ENCODE measurements at regions not wholly inside any gene's neighbourhood (a gene's known extent, or its start where the extent isn't known, plus 50 kb on each side); places are given as distances from the start of the nearest gene placed in this dataset.

- Histone ChIP-seq H3K4me2 (ENCODE audit: insufficient read depth, insufficient read length, low read length) (no peak overlapping the region), H4K20me1 (ENCODE audit: control insufficient read depth, insufficient read depth, insufficient read length) (no peaks in the 10 kb centered on the region), H3K23ac (ENCODE audit: insufficient read length, low read depth, low read length) (no peak overlapping the region), H2BK15ac (ENCODE audit: low read depth, low read length) (no peak overlapping the region), H4K5ac (ENCODE audit: insufficient read length, low read depth, low read length) (no peak overlapping the region), H2AFZ (ENCODE audit: low read length) (no peak overlapping the region), H4K8ac (replicated peaks; ENCODE audit: insufficient read length, low read depth, low read length) (no peak overlapping the region), H3K18ac (ENCODE audit: insufficient read length, low read depth, low read length) (no peak overlapping the region), H3K56ac (ENCODE audit: insufficient read length, low read depth, low read length) (no peak overlapping the region), H3K4ac (ENCODE audit: low read depth, low read length) (no peak overlapping the region), H3T11ph (ENCODE audit: low read length) (no peak overlapping the region), H3K14ac (ENCODE audit: insufficient read depth, low read length) (no peak overlapping the region), H3K79me2 (ENCODE audit: insufficient read depth, low read length) (no peaks in the 10 kb centered on the region), H2BK120ac (ENCODE audit: low read depth, low read length, poor library complexity, severe bottlenecking) (no peak overlapping the region), H3K4me1 (ENCODE audit: insufficient read depth, low read length) (no peaks in the 10 kb centered on the region; the same call in 1 of the 2 replicates), H3K27me3 (ENCODE audit: insufficient read depth, low read length) (no peaks in the 10 kb centered on the region), H3K79me1 (ENCODE audit: insufficient read depth, low read depth, low read length, poor library complexity, severe bottlenecking) (no peaks in the 10 kb centered on the region), H2BK12ac (ENCODE audit: insufficient read length, low read depth, low read length) (no peak overlapping the region), H2BK20ac (ENCODE audit: low read depth, low read length, poor library complexity, severe bottlenecking) (no peak overlapping the region), H3K9ac (ENCODE audit: extremely low read depth, insufficient read length, low read length) (no peak overlapping the region), H3K9me3 (ENCODE audit: control insufficient read depth, low read depth, low read length) (no peaks in the 10 kb centered on the region), H2BK5ac (ENCODE audit: insufficient read length, low read length) (no peak overlapping the region), H4K91ac (ENCODE audit: insufficient read length, low read depth, low read length) (no peak overlapping the region), H2AK5ac (ENCODE audit: insufficient read length, low read length) (no peak overlapping the region), H3K23me2 (ENCODE audit: insufficient read length, low read depth, low read length, poor library complexity, severe bottlenecking) (no peaks in the 10 kb centered on the region), H3K27ac (ENCODE audit: insufficient read length, low read depth, low read length) (no peak overlapping the region)
- H3K4me1 Mint-ChIP-seq, result peaks cover 18% of the 10 kb centered on the region in 2 experiments
- H3K4me3 Mint-ChIP-seq, result no peak overlapping the region
- no peak for TF ChIP-seq CTCF (conservative IDR thresholded peaks at IDR 0.05)
- H3K27ac Mint-ChIP-seq, result no peak overlapping the region
- no CpG with 5 or more reads among the region's 3 CpGs for WGBS (ENCODE audit: extremely low coverage, insufficient read length, low lambda C conversion rate)
- DNase-seq, result no peak
- H3K27me3 Mint-ChIP-seq (ENCODE audit: low read depth), result peaks cover 3% of the 10 kb centered on the region; the same call in 1 of the 2 replicates
- H3K9me3 Mint-ChIP-seq, result no peaks in the 10 kb centered on the region; a peak in 1 of 5 replicates
- H3K36me3 Mint-ChIP-seq (ENCODE audit: insufficient read depth in 1 of 3, low read depth in 3 of 3), result no peaks in the 10 kb centered on the region
These were observed 216.1 kb downstream of the ACTL7B start for GRCh38 chr9:108639696-108640095.
